ENCODE measurements at regions not wholly inside any gene's neighbourhood (a gene's known extent, or its start where the extent isn't known, plus 50 kb on each side); places are given as distances from the start of the nearest gene placed in this dataset.

- DNase-seq, result no peak
Measured at GRCh38 chr9:79250806-79251205, 321.0 kb upstream of the TLE4 start.

GRCh38 chr9:79254900-79255650 is 316.7 kb upstream of the TLE4 start:
- no peak for DNase-seq

GRCh38 chr9:79255651-79256260 is 316.0 kb upstream of the TLE4 start:
- DNase-seq, result no peak

GRCh38 chr9:79256691-79257213 is 315.0 kb upstream of the TLE4 start:
- no peak for DNase-seq

- DNase-seq, result no peak
Measured at GRCh38 chr9:79257228-79257781, 314.5 kb upstream of the TLE4 start.

- DNase-seq, result no peak
Measured at GRCh38 chr9:79257790-79258351, 313.9 kb upstream of the TLE4 start.

GRCh38 chr9:79259858-79260257 is 311.9 kb upstream of the TLE4 start:
- DNase-seq, result no peak

- no peak for DNase-seq
Measured at GRCh38 chr9:79263628-79264027, 308.1 kb upstream of the TLE4 start.

GRCh38 chr9:79264041-79264440 is 307.7 kb upstream of the TLE4 start:
- DNase-seq, result no peak

- no peak for DNase-seq
Measured at GRCh38 chr9:79264511-79265355, 307.0 kb upstream of the TLE4 start.

GRCh38 chr9:79266986-79267385 is 304.8 kb upstream of the TLE4 start:
- DNase-seq, result no peak

- no peak for DNase-seq
Measured at GRCh38 chr9:79268806-79269205, 303.0 kb upstream of the TLE4 start.

- DNase-seq, result no peak
Measured at GRCh38 chr9:79273311-79273710, 298.5 kb upstream of the TLE4 start.

- no peak for DNase-seq
Measured at GRCh38 chr9:79279356-79279755, 292.4 kb upstream of the TLE4 start.

- no peak for DNase-seq
Measured at GRCh38 chr9:79280691-79281090, 291.1 kb upstream of the TLE4 start.

GRCh38 chr9:79284081-79284480 is 287.7 kb upstream of the TLE4 start:
- no peak for DNase-seq

- DNase-seq, result no peak
Measured at GRCh38 chr9:79286992-79287707, 284.6 kb upstream of the TLE4 start.

- DNase-seq, result no peak
Measured at GRCh38 chr9:79287708-79288290, 284.0 kb upstream of the TLE4 start.

- no peak for DNase-seq
Measured at GRCh38 chr9:79289856-79290255, 281.9 kb upstream of the TLE4 start.

- no peak for DNase-seq
Measured at GRCh38 chr9:79292731-79293280, 279.0 kb upstream of the TLE4 start.

GRCh38 chr9:79300068-79300467 is 271.7 kb upstream of the TLE4 start:
- no peak for DNase-seq

- no peak for DNase-seq
Measured at GRCh38 chr9:79301085-79301484, 270.7 kb upstream of the TLE4 start.

Measured in activated CD4-positive, alpha-beta T cell treated with anti-CD3 and anti-CD28 coated beads, Interleukin-10, Interleukin-2, amounts not matched to agents 100 ng/mL and 50 ng/mL, durations not matched to agents 16 hours and 8 hours (primary cell).